C4-2B (cell line): ENCODE measurements at regions not wholly inside any gene's neighbourhood (a gene's known extent, or its start where the extent isn't known, plus 50 kb on each side); places are given as distances from the start of the nearest gene placed in this dataset.

ENCODE experiments used
- H3K27ac ChIP-seq: fragments of 450-650 bp; 2 replicates; pipeline ENCODE4 v1.5.1; 2017
- ZFX ChIP-seq: fragments of 450-650 bp; IDR thresholded peaks from 2 replicates; pipeline ENCODE4 v1.6.1; 2017
- TF ChIP-seq, protein P1 (sequence below): fragments of 450-650 bp; conservative IDR thresholded peaks from 2 replicates; pipeline ENCODE4 v1.5.1; 2017; ENCODE audit warnings: mild to moderate bottlenecking

DNA sequence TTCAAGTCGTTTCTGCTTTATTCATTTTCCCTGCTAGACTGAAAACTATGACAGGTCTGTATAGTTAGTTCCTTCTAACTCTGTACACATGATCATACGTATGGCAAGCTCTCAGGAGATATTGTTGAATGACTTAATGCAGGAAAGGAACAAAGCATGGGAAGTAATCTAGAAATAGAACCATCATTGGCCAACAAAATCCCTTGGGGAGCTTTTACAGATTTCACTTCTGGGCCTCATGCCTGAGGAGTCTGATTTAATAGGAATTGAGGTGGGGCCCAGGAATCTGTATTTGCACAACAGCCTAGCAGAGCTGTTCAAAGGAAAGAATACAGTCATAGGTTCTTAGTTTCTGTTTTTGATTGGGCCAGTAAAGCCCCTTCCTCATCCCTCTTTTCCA, 229.2 kb downstream of the MAP2K6 start:
- no peak for TF ChIP-seq ZFX
- TF ChIP-seq, protein P1, sequence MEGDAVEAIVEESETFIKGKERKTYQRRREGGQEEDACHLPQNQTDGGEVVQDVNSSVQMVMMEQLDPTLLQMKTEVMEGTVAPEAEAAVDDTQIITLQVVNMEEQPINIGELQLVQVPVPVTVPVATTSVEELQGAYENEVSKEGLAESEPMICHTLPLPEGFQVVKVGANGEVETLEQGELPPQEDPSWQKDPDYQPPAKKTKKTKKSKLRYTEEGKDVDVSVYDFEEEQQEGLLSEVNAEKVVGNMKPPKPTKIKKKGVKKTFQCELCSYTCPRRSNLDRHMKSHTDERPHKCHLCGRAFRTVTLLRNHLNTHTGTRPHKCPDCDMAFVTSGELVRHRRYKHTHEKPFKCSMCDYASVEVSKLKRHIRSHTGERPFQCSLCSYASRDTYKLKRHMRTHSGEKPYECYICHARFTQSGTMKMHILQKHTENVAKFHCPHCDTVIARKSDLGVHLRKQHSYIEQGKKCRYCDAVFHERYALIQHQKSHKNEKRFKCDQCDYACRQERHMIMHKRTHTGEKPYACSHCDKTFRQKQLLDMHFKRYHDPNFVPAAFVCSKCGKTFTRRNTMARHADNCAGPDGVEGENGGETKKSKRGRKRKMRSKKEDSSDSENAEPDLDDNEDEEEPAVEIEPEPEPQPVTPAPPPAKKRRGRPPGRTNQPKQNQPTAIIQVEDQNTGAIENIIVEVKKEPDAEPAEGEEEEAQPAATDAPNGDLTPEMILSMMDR = no peak

DNA sequence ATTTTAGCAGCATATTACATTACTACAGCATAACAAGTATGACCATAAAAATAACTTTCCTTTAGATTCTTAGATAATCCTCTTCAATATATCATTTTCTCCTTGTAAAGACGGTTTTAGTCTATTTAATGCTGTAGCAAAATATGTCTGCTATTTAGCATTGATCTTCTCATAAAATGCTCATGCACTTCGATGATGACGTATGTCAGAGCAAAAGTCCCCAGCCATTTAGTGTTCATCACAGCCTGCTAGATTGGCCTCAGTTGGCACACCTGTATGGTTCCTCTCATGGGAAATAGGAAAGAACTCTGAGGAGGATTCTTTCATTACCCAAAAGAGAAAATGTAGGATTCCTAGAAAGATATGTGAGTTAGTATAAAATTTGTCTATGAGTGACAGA, 232.2 kb downstream of the MAP2K6 start:
- TF ChIP-seq, protein P1 = no peak
- H3K27ac ChIP-seq = no peak overlapping the region

More for the DNA sequence above, 229.2 kb downstream of the MAP2K6 start:
- H3K27ac ChIP-seq = no peak overlapping the region

DNA sequence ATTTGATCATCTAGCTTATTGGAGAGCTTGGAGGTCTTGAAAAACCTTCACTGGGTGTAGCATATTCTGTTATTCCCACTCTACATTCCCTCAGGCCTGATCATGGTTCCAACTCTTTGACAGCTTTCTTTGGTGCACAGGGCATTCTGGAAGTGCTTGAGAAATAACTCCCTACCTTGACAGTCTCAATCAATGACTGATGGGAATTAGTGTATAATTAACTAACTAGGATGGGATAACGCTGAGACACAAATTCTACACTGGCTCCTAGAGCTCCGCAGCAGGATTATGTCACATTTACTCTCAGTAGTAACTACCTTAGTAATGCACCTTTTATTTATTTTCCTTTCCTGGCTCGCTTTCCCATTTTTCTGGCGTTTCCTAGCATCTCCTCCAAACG, 236.4 kb downstream of the MAP2K6 start:
- no peak for TF ChIP-seq ZFX
- TF ChIP-seq, protein P1 = no peak
- no peak overlapping the region for H3K27ac ChIP-seq

DNA sequence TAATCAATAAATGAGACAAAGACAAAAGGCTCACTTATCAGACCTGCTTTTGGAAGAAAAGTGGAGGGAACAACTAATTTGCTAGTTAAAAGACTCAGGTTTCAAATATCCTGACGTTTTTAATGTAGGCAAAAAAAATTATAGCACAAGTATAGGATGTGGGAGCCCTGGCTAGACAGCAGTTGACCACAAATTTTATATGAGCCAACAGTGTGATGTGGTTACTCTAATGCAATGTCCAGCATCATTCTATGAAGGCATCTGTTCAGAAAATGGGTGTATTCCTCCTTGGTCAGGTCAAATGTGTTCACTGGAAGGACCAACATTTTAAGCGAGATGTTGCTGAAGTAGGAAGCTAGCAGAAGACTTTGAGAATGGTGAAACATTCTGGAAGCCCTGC, 237.4 kb downstream of the MAP2K6 start:
- H3K27ac ChIP-seq = no peak overlapping the region
- TF ChIP-seq, protein P1 = no peak
- TF ChIP-seq ZFX = no peak

DNA sequence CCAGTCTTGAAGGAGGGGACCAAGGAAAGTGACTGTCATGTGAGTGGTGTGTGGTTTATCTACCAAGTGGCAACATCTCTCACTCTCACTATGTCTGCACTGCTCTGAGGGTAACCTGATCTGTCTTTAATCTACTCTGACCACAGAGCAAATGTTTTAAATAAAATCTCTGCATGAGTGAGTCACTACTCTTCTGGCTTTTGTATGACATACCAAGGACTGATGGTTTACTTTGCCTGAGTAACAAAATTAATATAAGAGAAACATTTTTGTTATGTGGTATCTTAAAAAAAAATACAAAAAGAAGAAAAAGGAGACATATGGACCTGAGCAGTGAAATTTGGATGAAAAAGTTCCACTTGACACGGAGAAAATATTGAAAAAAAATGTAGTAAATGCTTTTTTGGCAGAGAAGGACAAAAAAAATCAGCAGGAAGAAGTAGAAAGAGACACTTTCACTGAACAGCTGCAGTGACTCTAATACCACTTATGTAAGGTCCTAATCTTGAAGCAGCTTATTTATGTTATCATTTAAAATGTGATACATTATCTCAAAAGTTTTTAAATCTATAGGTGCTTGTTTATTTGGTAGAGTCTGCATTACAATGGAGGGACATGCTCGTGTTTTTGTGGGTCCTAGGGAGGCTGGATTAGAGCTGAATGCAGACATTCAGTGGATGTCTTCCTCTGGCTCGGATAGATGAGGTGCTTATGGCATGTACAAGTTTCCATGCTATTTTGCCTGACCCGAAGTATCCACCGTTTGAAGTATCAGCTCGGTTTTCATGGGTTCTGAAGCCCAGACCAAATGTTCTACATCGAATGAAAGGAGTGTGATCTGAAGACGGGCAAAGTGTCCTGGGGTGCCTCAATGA, 240.7 kb downstream of the MAP2K6 start:
- H3K27ac ChIP-seq = no peak overlapping the region
- TF ChIP-seq, protein P1 = no peak
- no peak for TF ChIP-seq ZFX

DNA sequence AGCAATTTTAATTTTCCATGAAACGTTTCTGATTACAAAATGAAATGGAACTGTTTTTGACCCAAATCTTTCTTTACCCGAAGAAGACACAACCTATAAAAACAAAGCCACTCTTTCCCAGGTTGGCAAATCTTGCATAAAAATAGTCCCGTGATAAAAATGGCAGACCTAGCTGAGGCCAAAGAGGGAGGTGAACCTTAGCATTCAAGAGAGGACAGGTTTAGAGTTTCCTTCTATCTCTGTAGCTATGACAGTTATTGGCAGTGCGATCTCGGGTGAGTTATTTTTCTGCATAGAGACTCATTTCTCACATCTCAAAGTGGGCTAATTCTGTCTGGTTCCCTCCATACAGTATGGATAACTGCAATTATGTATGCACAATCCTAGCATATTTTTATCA, 241.4 kb downstream of the MAP2K6 start:
- no peak overlapping the region for H3K27ac ChIP-seq
- TF ChIP-seq, protein P1 = no peak
- no peak for TF ChIP-seq ZFX

DNA sequence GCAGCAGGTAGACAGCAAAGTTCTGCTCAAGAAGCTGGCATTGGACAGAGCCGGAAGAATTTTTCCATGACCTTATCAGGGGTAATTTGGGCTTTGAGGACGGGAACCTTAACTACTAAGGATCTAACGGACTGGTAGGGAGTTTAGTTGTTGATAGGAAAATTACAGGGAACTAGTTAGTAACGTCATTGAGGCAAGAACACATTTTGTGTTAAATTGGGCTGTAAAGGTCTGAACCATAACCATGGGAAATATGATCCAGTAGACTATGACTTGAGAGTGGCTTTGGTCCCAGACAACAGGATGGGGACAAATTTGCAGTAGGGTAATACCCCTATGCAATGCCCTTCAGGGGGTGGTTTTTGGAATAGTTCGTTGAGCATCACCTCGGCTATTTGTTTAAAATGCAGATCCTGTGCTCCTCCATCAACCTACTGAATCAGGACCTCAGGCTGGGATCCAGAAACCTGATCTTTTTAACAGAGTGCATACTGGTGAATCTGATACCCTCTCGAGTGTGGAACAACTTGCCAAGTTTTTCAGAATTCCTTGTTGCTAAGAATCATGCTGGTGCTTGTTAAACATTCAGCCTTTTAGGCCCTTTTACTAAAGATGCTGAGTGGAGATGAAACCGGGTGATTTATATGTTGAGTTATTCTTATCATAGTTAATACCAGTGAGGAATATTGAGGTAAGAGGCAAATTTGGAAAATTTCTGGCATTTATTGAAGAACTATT, 255.1 kb downstream of the MAP2K6 start:
- H3K27ac ChIP-seq = no peak overlapping the region
- TF ChIP-seq, protein P1 = no peak
- TF ChIP-seq ZFX = no peak
